GM19238 (cell line): ENCODE measurements at regions not wholly inside any gene's neighbourhood (a gene's known extent, or its start where the extent isn't known, plus 50 kb on each side); places are given as distances from the start of the nearest gene placed in this dataset.

Source experiments
- DNase-seq: peaks from one replicate; pipeline ENCODE4 v3.0.0; 2011; ENCODE audit warnings: low spot score; ENCODE audit not compliant: insufficient read length

GRCh38 chr15:36390491-36390890 is 188.9 kb upstream of the CDIN1 start:
- no peak for DNase-seq

- no peak for DNase-seq
These were observed 186.7 kb upstream of the CDIN1 start for GRCh38 chr15:36392676-36393266.

- DNase-seq, result no peak
These were observed 181.2 kb upstream of the CDIN1 start for GRCh38 chr15:36398212-36398611.

GRCh38 chr15:36399276-36399675 is 180.2 kb upstream of the CDIN1 start:
- DNase-seq, result no peak

- DNase-seq, result no peak
These were observed 178.4 kb upstream of the CDIN1 start for GRCh38 chr15:36400936-36401585.

- no peak for DNase-seq
These were observed 177.8 kb upstream of the CDIN1 start for GRCh38 chr15:36401586-36401966.

- DNase-seq, result no peak
These were observed 176.1 kb upstream of the CDIN1 start for GRCh38 chr15:36403351-36403750.

GRCh38 chr15:36406366-36406765 is 173.1 kb upstream of the CDIN1 start:
- DNase-seq, result no peak

- no peak for DNase-seq
These were observed 172.5 kb upstream of the CDIN1 start for GRCh38 chr15:36406911-36407310.

GRCh38 chr15:36407647-36408046 is 171.8 kb upstream of the CDIN1 start:
- no peak for DNase-seq

GRCh38 chr15:36409819-36410218 is 169.6 kb upstream of the CDIN1 start:
- no peak for DNase-seq

- DNase-seq, result no peak
These were observed 164.8 kb upstream of the CDIN1 start for GRCh38 chr15:36414670-36415069.

GRCh38 chr15:36415643-36416042 is 163.8 kb upstream of the CDIN1 start:
- DNase-seq, result no peak

GRCh38 chr15:36422631-36423030 is 156.8 kb upstream of the CDIN1 start:
- DNase-seq, result no peak

- no peak for DNase-seq
These were observed 152.7 kb upstream of the CDIN1 start for GRCh38 chr15:36426691-36427090.

GRCh38 chr15:36428102-36428845 is 151.2 kb upstream of the CDIN1 start:
- no peak for DNase-seq

- no peak for DNase-seq
These were observed 149.7 kb upstream of the CDIN1 start for GRCh38 chr15:36429707-36430106.

- no peak for DNase-seq
These were observed 149.1 kb upstream of the CDIN1 start for GRCh38 chr15:36430280-36430679.

GRCh38 chr15:36430726-36431265 is 148.6 kb upstream of the CDIN1 start:
- no peak for DNase-seq

- no peak for DNase-seq
These were observed 147.3 kb upstream of the CDIN1 start for GRCh38 chr15:36432161-36432560.

- no peak for DNase-seq
These were observed 145.2 kb upstream of the CDIN1 start for GRCh38 chr15:36434177-36434576.

GRCh38 chr15:36438499-36438898 is 140.9 kb upstream of the CDIN1 start:
- no peak for DNase-seq
